ENCODE measurements at regions not wholly inside any gene's neighbourhood (a gene's known extent, or its start where the extent isn't known, plus 50 kb on each side); places are given as distances from the start of the nearest gene placed in this dataset.

DNA sequence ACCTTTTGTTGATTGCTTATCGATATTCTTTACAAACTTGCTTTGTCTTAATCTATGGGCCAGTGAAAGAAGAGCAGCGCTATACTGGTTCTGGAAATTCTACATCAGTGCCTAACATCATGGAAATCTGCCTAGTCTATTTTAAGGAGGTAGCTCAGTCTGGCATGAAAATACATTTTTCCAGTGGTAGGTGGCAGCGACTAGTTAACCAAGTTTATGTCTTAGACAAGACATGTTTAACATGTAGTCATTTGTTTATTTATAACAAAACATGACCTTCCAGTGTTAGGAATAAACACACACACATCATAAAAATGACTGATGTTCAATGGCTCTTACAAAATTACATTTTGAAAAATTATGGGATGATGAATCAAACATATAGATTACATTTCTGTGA is 336.0 kb upstream of the SOX5 start (continued):
- TF ChIP-seq, protein P1, sequence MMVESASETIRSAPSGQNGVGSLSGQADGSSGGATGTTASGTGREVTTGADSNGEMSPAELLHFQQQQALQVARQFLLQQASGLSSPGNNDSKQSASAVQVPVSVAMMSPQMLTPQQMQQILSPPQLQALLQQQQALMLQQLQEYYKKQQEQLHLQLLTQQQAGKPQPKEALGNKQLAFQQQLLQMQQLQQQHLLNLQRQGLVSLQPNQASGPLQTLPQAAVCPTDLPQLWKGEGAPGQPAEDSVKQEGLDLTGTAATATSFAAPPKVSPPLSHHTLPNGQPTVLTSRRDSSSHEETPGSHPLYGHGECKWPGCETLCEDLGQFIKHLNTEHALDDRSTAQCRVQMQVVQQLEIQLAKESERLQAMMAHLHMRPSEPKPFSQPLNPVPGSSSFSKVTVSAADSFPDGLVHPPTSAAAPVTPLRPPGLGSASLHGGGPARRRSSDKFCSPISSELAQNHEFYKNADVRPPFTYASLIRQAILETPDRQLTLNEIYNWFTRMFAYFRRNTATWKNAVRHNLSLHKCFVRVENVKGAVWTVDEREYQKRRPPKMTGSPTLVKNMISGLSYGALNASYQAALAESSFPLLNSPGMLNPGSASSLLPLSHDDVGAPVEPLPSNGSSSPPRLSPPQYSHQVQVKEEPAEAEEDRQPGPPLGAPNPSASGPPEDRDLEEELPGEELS (CRISPR knock-in tag; IDR thresholded peaks at IDR 0.05; ENCODE audit: borderline replicate concordance): no peak
- no peak for TF ChIP-seq ETS2 (tag; IDR thresholded peaks at IDR 0.05; ENCODE audit: borderline replicate concordance, poor library complexity, severe bottlenecking)
- TF ChIP-seq ZNF384 (IDR thresholded peaks at IDR 0.05; ENCODE audit: low read depth, low read length): no peak
- no peak for TF ChIP-seq ZBTB26 (CRISPR knock-in tag; IDR thresholded peaks at IDR 0.05)
- no peak for TF ChIP-seq RERE (CRISPR knock-in tag; IDR thresholded peaks at IDR 0.05; ENCODE audit: borderline replicate concordance)
